Suprapubic skin (tissue), 4 donors: ENCODE measurements at regions not wholly inside any gene's neighbourhood (a gene's known extent, or its start where the extent isn't known, plus 50 kb on each side); places are given as distances from the start of the nearest gene placed in this dataset.

Experiments used
- DNase-seq, 2 donors: peaks; one replicate each; pipeline ENCODE4 v3.0.0-alpha.2; 2019; ENCODE audit warnings: low spot score in 2 of 2
- H3K27ac ChIP-seq: fragments of 200-600 bp; sonication (generic); one replicate; pipeline ENCODE4 v1.5.1; 2019
- H3K27me3 ChIP-seq: fragments of 200-600 bp; sonication (generic); one replicate; pipeline ENCODE4 v1.5.1; 2019
- H3K36me3 ChIP-seq: fragments of 200-600 bp; sonication (generic); one replicate; pipeline ENCODE4 v1.5.1; 2019
- H3K4me1 ChIP-seq: fragments of 200-600 bp; sonication (generic); one replicate; pipeline ENCODE4 v1.5.1; 2019
- H3K4me3 ChIP-seq: fragments of 200-600 bp; sonication (generic); one replicate; pipeline ENCODE4 v1.5.1; 2019; ENCODE audit warnings: mild to moderate bottlenecking
- H3K9me3 ChIP-seq: fragments of 200-600 bp; sonication (generic); one replicate; pipeline ENCODE4 v1.5.1; 2019
- CTCF ChIP-seq, 2 donors: fragments of 200-600 bp in 1 of 2; fragments of 450-650 bp in 1 of 2; sonication (generic) in 1 of 2; IDR thresholded peaks; one replicate each; pipeline ENCODE4 v1.5.1; 2016 to 2019; ENCODE audit warnings: antibody characterized with exemption in 2 of 2, mild to moderate bottlenecking in 1 of 2, moderate library complexity in 1 of 2
- EP300 ChIP-seq: sonication (generic); formaldehyde crosslinking; IDR thresholded peaks from one replicate; pipeline ENCODE4 v1.6.1; 2017; ENCODE audit warnings: antibody characterized with exemption
- POLR2A ChIP-seq, 2 donors: fragments of 450-650 bp; IDR thresholded peaks; one replicate each; pipeline ENCODE4 v1.6.1; 2017; ENCODE audit warnings: antibody characterized with exemption in 2 of 2, mild to moderate bottlenecking in 2 of 2, moderate library complexity in 2 of 2
- POLR2AphosphoS5 ChIP-seq, 3 donors: sonication (generic); formaldehyde crosslinking; IDR thresholded peaks; one replicate each; pipeline ENCODE4 v1.6.1; 2017; ENCODE audit warnings: antibody characterized with exemption in 3 of 3
- WGBS: methylation state at CpG from one replicate; pipeline ENCODE4 v1.1.5; 2018; 5-methylcytosine and 5-hydroxymethylcytosine counted together

GRCh38 chr6:74431873-74432580 is 736.0 kb downstream of the CD109 start:
- Histone ChIP-seq H3K4me3 (no peak overlapping the region), H3K9me3 (no peaks in the 10 kb centered on the region), H3K36me3 (no peaks in the 10 kb centered on the region), H3K27me3 (no peaks in the 10 kb centered on the region), H3K4me1 (no peaks in the 10 kb centered on the region), H3K27ac (no peak overlapping the region)
- TF ChIP-seq POLR2A (IDR thresholded peaks at IDR 0.05) (no peak), POLR2AphosphoS5 (IDR thresholded peaks at IDR 0.05) (no peak), EP300 (no peak), CTCF (IDR thresholded peaks at IDR 0.05) (no peak)
- no peak for DNase-seq
- WGBS: 85% methylated on average over 3 of the region's 3 CpGs

- DNase-seq: no peak
- no peaks in the 10 kb centered on the region for H3K27me3 ChIP-seq
- no peak overlapping the region for H3K4me3 ChIP-seq
- H3K4me1 ChIP-seq: no peaks in the 10 kb centered on the region
- no peak overlapping the region for H3K27ac ChIP-seq
- H3K36me3 ChIP-seq: no peaks in the 10 kb centered on the region
- TF ChIP-seq EP300: no peak
- no peaks in the 10 kb centered on the region for H3K9me3 ChIP-seq
- 100% methylated on average over 1 of the region's 1 CpG for WGBS
These were observed 724.2 kb downstream of the CD109 start for GRCh38 chr6:74420221-74420620.

- no peak overlapping the region for H3K27ac ChIP-seq
- H3K4me3 ChIP-seq: no peak overlapping the region
- H3K9me3 ChIP-seq: no peaks in the 10 kb centered on the region
- DNase-seq: no peak
- H3K4me1 ChIP-seq: no peaks in the 10 kb centered on the region
- TF ChIP-seq EP300: no peak
- TF ChIP-seq CTCF (IDR thresholded peaks at IDR 0.05): no peak
- TF ChIP-seq POLR2A (IDR thresholded peaks at IDR 0.05): no peak
- no peaks in the 10 kb centered on the region for H3K27me3 ChIP-seq
- no peaks in the 10 kb centered on the region for H3K36me3 ChIP-seq
These were observed 719.1 kb downstream of the CD109 start for GRCh38 chr6:74415056-74415455.

GRCh38 chr6:74410630-74411029 is 714.6 kb downstream of the CD109 start:
- Histone ChIP-seq H3K4me1 (no peaks in the 10 kb centered on the region), H3K9me3 (no peaks in the 10 kb centered on the region), H3K36me3 (no peaks in the 10 kb centered on the region), H3K27ac (no peak overlapping the region), H3K27me3 (no peaks in the 10 kb centered on the region), H3K4me3 (no peak overlapping the region)
- DNase-seq: no peak
- TF ChIP-seq POLR2AphosphoS5 (IDR thresholded peaks at IDR 0.05) (no peak), CTCF (IDR thresholded peaks at IDR 0.05) (no peak), POLR2A (IDR thresholded peaks at IDR 0.05) (no peak), EP300 (no peak)
- WGBS: 78% methylated on average over 1 of the region's 1 CpG

GRCh38 chr6:74409447-74409846 is 713.4 kb downstream of the CD109 start:
- Histone ChIP-seq H3K36me3 (no peaks in the 10 kb centered on the region), H3K27ac (no peak overlapping the region), H3K9me3 (no peaks in the 10 kb centered on the region), H3K27me3 (no peaks in the 10 kb centered on the region), H3K4me1 (no peaks in the 10 kb centered on the region), H3K4me3 (no peak overlapping the region)
- 0% methylated on average over 1 of the region's 1 CpG for WGBS
- DNase-seq: no peak
- no peak for TF ChIP-seq POLR2A (IDR thresholded peaks at IDR 0.05)
- TF ChIP-seq EP300: no peak
- no peak for TF ChIP-seq POLR2AphosphoS5 (IDR thresholded peaks at IDR 0.05)
- peak in 1 of 2 donors; percentile 35 for TF ChIP-seq CTCF (IDR thresholded peaks at IDR 0.05)

GRCh38 chr6:74408844-74409243 is 712.8 kb downstream of the CD109 start:
- Histone ChIP-seq H3K9me3 (no peaks in the 10 kb centered on the region), H3K27ac (no peak overlapping the region), H3K27me3 (no peaks in the 10 kb centered on the region), H3K4me3 (no peak overlapping the region), H3K36me3 (no peaks in the 10 kb centered on the region), H3K4me1 (no peaks in the 10 kb centered on the region)
- TF ChIP-seq CTCF (IDR thresholded peaks at IDR 0.05) (no peak), POLR2A (IDR thresholded peaks at IDR 0.05) (no peak), POLR2AphosphoS5 (IDR thresholded peaks at IDR 0.05) (no peak), EP300 (no peak)
- 59% methylated on average over 1 of the region's 1 CpG for WGBS
- DNase-seq: no peak
